CD8-positive, alpha-beta memory T cell (primary cell): ENCODE measurements at regions not wholly inside any gene's neighbourhood (a gene's known extent, or its start where the extent isn't known, plus 50 kb on each side); places are given as distances from the start of the nearest gene placed in this dataset.

ENCODE experiments used
- CTCF ChIA-PET: fragments of 350-600 bp; sonication (Branson Sonifier 250); formaldehyde crosslinking; loops from one replicate; lab custom pipeline; 2021; ENCODE audit warnings: antibody characterized with exemption; lab: Charles Lee
- POLR2A ChIA-PET: fragments of 350-600 bp; sonication (Branson Sonifier 250); formaldehyde crosslinking; loops from one replicate; lab custom pipeline; 2021; ENCODE audit warnings: antibody characterized with exemption; lab: Charles Lee
- DNase-seq, 5 donors: peaks; one replicate each; pipeline versions ENCODE4 v3.0.0 to v3.0.0-alpha.2; 2020 to 2022; ENCODE audit warnings: mixed read lengths in 1 of 5
- H3K27ac ChIP-seq: one replicate; pipeline ENCODE4 v1.7.0; 2013; ENCODE audit warnings: low read depth, mild to moderate bottlenecking, low read length, moderate library complexity
- H3K27me3 ChIP-seq: 2 replicates; pipeline ENCODE4 v1.7.0; 2013; ENCODE audit warnings: low read length, mild to moderate bottlenecking; ENCODE audit not compliant: insufficient read depth, poor library complexity, severe bottlenecking
- H3K36me3 ChIP-seq: 2 replicates; pipeline ENCODE4 v1.7.0; 2013; ENCODE audit warnings: mild to moderate bottlenecking, low read length, moderate library complexity; ENCODE audit not compliant: insufficient read depth
- H3K4me1 ChIP-seq: 2 replicates; pipeline ENCODE4 v1.7.0; 2013; ENCODE audit warnings: mild to moderate bottlenecking, low read length, moderate library complexity; ENCODE audit not compliant: insufficient read depth
- H3K4me3 ChIP-seq: 2 replicates; pipeline ENCODE4 v1.7.0; 2013; ENCODE audit warnings: mild to moderate bottlenecking, low read length
- H3K9me3 ChIP-seq: 2 replicates; pipeline ENCODE4 v1.7.0; 2013; ENCODE audit warnings: mild to moderate bottlenecking, low read length
- H3K27ac Mint-ChIP-seq, 8 donors: one replicate each; pipeline ENCODE4 v1.8.0; 2020 to 2021; ENCODE audit warnings: mixed read lengths in 8 of 8, mild to moderate bottlenecking in 6 of 8, inconsistent platforms in 3 of 8, moderate library complexity in 3 of 8
- H3K27me3 Mint-ChIP-seq, 2 donors: one replicate each; pipeline ENCODE4 v1.8.0; 2020 to 2021; ENCODE audit warnings: mixed read lengths in 2 of 2, mild to moderate bottlenecking in 1 of 2, moderate library complexity in 1 of 2
- H3K36me3 Mint-ChIP-seq, 3 donors: one replicate each; pipeline ENCODE4 v1.8.0; 2020 to 2021; ENCODE audit warnings: mixed read lengths in 3 of 3, inconsistent platforms in 1 of 3, mild to moderate bottlenecking in 1 of 3
- H3K4me1 Mint-ChIP-seq, 3 donors: one replicate each; pipeline ENCODE4 v1.8.0; 2020 to 2021; ENCODE audit warnings: mixed read lengths in 3 of 3, inconsistent platforms in 1 of 3, mild to moderate bottlenecking in 1 of 3
- H3K4me3 Mint-ChIP-seq, 7 donors: one replicate each; pipeline ENCODE4 v1.8.0; 2020 to 2021; ENCODE audit warnings: mixed read lengths in 7 of 7, mild to moderate bottlenecking in 6 of 7, moderate library complexity in 4 of 7, inconsistent platforms in 2 of 7
- H3K9me3 Mint-ChIP-seq, 5 donors: one replicate each; pipeline ENCODE4 v1.8.0; 2020 to 2022; ENCODE audit warnings: mixed read lengths in 5 of 5, mild to moderate bottlenecking in 3 of 5, moderate library complexity in 2 of 5, inconsistent platforms in 1 of 5

- H3K27me3 ChIP-seq, result no peaks in the 10 kb centered on the region
- no peak overlapping the region for H3K27ac ChIP-seq
- Mint-ChIP-seq H3K9me3 (peaks cover 0 to 15% (median 4%) of the 10 kb centered on the region in 5 donors), H3K4me1 (no peaks in the 10 kb centered on the region), H3K4me3 (no peak overlapping the region), H3K27me3 (no peaks in the 10 kb centered on the region), H3K36me3 (no peaks in the 10 kb centered on the region), H3K27ac (no peak overlapping the region)
- DNase-seq, result no peak
- CTCF ChIA-PET, result no interaction called here
- POLR2A ChIA-PET, result no interaction called here
- no peaks in the 10 kb centered on the region for H3K36me3 ChIP-seq
- no peaks in the 10 kb centered on the region for H3K4me1 ChIP-seq
- no peak overlapping the region for H3K4me3 ChIP-seq
- H3K9me3 ChIP-seq, result no peaks in the 10 kb centered on the region
These were observed 395.4 kb upstream of the WWC1 start for GRCh38 chr5:167895899-167896659.

- H3K4me1 Mint-ChIP-seq, result no peaks in the 10 kb centered on the region
- CTCF ChIA-PET, result no interaction called here
- Histone ChIP-seq H3K4me1 (no peaks in the 10 kb centered on the region), H3K4me3 (no peak overlapping the region), H3K27ac (no peak overlapping the region), H3K9me3 (no peaks in the 10 kb centered on the region), H3K27me3 (no peaks in the 10 kb centered on the region), H3K36me3 (no peaks in the 10 kb centered on the region)
- H3K9me3 Mint-ChIP-seq, result peaks cover 0 to 15% (median 4%) of the 10 kb centered on the region in 5 donors
- POLR2A ChIA-PET, result no interaction called here
- H3K27me3 Mint-ChIP-seq, result no peaks in the 10 kb centered on the region
- H3K36me3 Mint-ChIP-seq, result no peaks in the 10 kb centered on the region
- no peak for DNase-seq
- H3K27ac Mint-ChIP-seq, result no peak overlapping the region
- no peak overlapping the region for H3K4me3 Mint-ChIP-seq
These were observed 394.6 kb upstream of the WWC1 start for GRCh38 chr5:167896814-167897213.

GRCh38 chr5:167897371-167897770 lies 394.1 kb upstream of the WWC1 start:
- H3K9me3 ChIP-seq, result no peaks in the 10 kb centered on the region
- ChIA-PET POLR2A (no interaction called here), CTCF (no interaction called here)
- Mint-ChIP-seq H3K27ac (no peak overlapping the region), H3K36me3 (no peaks in the 10 kb centered on the region), H3K4me1 (no peaks in the 10 kb centered on the region), H3K9me3 (peaks cover 0 to 15% (median 4%) of the 10 kb centered on the region in 5 donors), H3K4me3 (no peak overlapping the region), H3K27me3 (no peaks in the 10 kb centered on the region)
- DNase-seq, result no peak
- no peaks in the 10 kb centered on the region for H3K36me3 ChIP-seq
- no peak overlapping the region for H3K4me3 ChIP-seq
- no peaks in the 10 kb centered on the region for H3K4me1 ChIP-seq
- H3K27ac ChIP-seq, result no peak overlapping the region
- H3K27me3 ChIP-seq, result no peaks in the 10 kb centered on the region

- DNase-seq, result no peak
- Mint-ChIP-seq H3K27me3 (no peaks in the 10 kb centered on the region), H3K4me3 (no peak overlapping the region), H3K4me1 (no peaks in the 10 kb centered on the region), H3K9me3 (peaks cover 0 to 15% (median 4%) of the 10 kb centered on the region in 5 donors), H3K36me3 (no peaks in the 10 kb centered on the region), H3K27ac (no peak overlapping the region)
- Histone ChIP-seq H3K27ac (no peak overlapping the region), H3K9me3 (no peaks in the 10 kb centered on the region), H3K36me3 (no peaks in the 10 kb centered on the region), H3K4me3 (no peak overlapping the region), H3K27me3 (no peaks in the 10 kb centered on the region), H3K4me1 (no peaks in the 10 kb centered on the region)
- POLR2A ChIA-PET, result no interaction called here
- CTCF ChIA-PET, result no interaction called here
These were observed 392.9 kb upstream of the WWC1 start for GRCh38 chr5:167898361-167899042.

- Mint-ChIP-seq H3K9me3 (peaks cover 0 to 10% (median 4%) of the 10 kb centered on the region in 5 donors), H3K4me1 (no peaks in the 10 kb centered on the region), H3K27ac (no peak overlapping the region), H3K27me3 (peaks cover 0 to 2% of the 10 kb centered on the region in 2 donors), H3K36me3 (no peaks in the 10 kb centered on the region), H3K4me3 (no peak overlapping the region)
- Histone ChIP-seq H3K27me3 (no peaks in the 10 kb centered on the region), H3K4me1 (no peaks in the 10 kb centered on the region), H3K36me3 (no peaks in the 10 kb centered on the region), H3K27ac (no peak overlapping the region), H3K9me3 (no peaks in the 10 kb centered on the region), H3K4me3 (no peak overlapping the region)
- no peak for DNase-seq
- POLR2A ChIA-PET, result no interaction called here
- CTCF ChIA-PET, result no interaction called here
These were observed 391.9 kb upstream of the WWC1 start for GRCh38 chr5:167899490-167900070.

GRCh38 chr5:167900340-167900935 lies 391.0 kb upstream of the WWC1 start:
- Histone ChIP-seq H3K36me3 (no peaks in the 10 kb centered on the region), H3K4me3 (no peak overlapping the region), H3K4me1 (no peaks in the 10 kb centered on the region), H3K27me3 (no peaks in the 10 kb centered on the region), H3K9me3 (no peaks in the 10 kb centered on the region), H3K27ac (no peak overlapping the region)
- Mint-ChIP-seq H3K4me3 (no peak overlapping the region), H3K36me3 (no peaks in the 10 kb centered on the region), H3K27ac (no peak overlapping the region), H3K4me1 (no peaks in the 10 kb centered on the region), H3K9me3 (peaks cover 0 to 10% (median 4%) of the 10 kb centered on the region in 5 donors), H3K27me3 (peaks cover 0 to 2% of the 10 kb centered on the region in 2 donors)
- DNase-seq, result no peak
- ChIA-PET POLR2A (no interaction called here), CTCF (no interaction called here)

- H3K36me3 Mint-ChIP-seq, result no peaks in the 10 kb centered on the region
- no peaks in the 10 kb centered on the region for H3K27me3 ChIP-seq
- H3K4me1 ChIP-seq, result no peaks in the 10 kb centered on the region
- no peak overlapping the region for H3K4me3 ChIP-seq
- no peak overlapping the region for H3K27ac ChIP-seq
- ChIA-PET POLR2A (no interaction called here), CTCF (no interaction called here)
- H3K27me3 Mint-ChIP-seq, result peaks cover 0 to 2% of the 10 kb centered on the region in 2 donors
- no peaks in the 10 kb centered on the region for H3K4me1 Mint-ChIP-seq
- DNase-seq, result no peak
- H3K9me3 Mint-ChIP-seq, result peaks cover 0 to 10% (median 4%) of the 10 kb centered on the region in 5 donors
- H3K36me3 ChIP-seq, result no peaks in the 10 kb centered on the region
- H3K27ac Mint-ChIP-seq, result no peak overlapping the region
- H3K9me3 ChIP-seq, result no peaks in the 10 kb centered on the region
- H3K4me3 Mint-ChIP-seq, result no peak overlapping the region
These were observed 389.1 kb upstream of the WWC1 start for GRCh38 chr5:167902298-167902697.

- H3K27ac Mint-ChIP-seq, result no peak overlapping the region
- ChIA-PET CTCF (no interaction called here), POLR2A (no interaction called here)
- H3K4me3 ChIP-seq, result no peak overlapping the region
- no peak overlapping the region for H3K4me3 Mint-ChIP-seq
- no peaks in the 10 kb centered on the region for H3K27me3 ChIP-seq
- H3K36me3 Mint-ChIP-seq, result no peaks in the 10 kb centered on the region
- H3K36me3 ChIP-seq, result no peaks in the 10 kb centered on the region
- H3K4me1 ChIP-seq, result no peaks in the 10 kb centered on the region
- H3K27me3 Mint-ChIP-seq, result peaks cover 0 to 2% of the 10 kb centered on the region in 2 donors
- H3K9me3 ChIP-seq, result no peaks in the 10 kb centered on the region
- H3K27ac ChIP-seq, result no peak overlapping the region
- DNase-seq, result no peak
- no peaks in the 10 kb centered on the region for H3K4me1 Mint-ChIP-seq
- peaks cover 0 to 10% (median 4%) of the 10 kb centered on the region in 5 donors for H3K9me3 Mint-ChIP-seq
These were observed 388.2 kb upstream of the WWC1 start for GRCh38 chr5:167903243-167903642.
